Kidney glomerular epithelial cell (primary cell): ENCODE measurements at regions not wholly inside any gene's neighbourhood (a gene's known extent, or its start where the extent isn't known, plus 50 kb on each side); places are given as distances from the start of the nearest gene placed in this dataset.

Source experiments
- DNase-seq: peaks from one replicate; lab custom pipeline; 2025; lab: John Stamatoyannopoulos, UW

DNA sequence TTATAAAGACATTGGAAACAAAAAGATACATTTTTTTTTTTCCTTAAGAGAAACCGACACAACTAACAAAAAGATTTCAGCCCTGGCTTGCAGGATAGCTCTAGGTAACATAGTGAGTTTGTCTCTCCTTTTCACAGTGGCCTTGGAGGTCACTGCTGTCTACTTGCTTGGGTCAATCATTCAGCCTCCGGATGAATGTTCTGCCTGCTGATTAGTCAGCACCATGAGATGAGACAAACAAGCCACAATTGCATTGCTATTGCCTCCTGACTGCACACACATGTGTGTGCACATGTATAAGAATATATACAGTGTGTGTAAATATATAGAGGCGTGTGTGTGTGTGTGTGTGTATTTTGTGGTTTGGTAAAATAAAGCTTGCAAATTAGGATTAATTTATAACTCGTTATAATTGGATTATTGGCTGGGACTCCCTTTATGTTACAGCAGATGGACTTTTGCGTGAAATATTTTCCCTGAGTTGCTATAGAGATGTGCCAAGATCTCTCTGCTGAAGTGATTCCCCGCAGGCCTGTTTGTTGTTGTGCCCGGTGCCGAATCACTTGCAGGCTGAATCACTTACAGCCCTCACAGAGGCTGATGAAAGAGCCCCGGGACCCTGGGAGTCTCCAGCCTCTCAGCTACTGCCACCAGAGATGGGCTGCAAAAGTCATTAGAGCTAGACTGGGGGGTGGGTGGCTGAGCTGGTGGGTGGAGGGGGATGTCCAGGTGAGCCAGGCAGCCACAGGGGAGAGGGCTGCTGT lies 161.2 kb downstream of the FGF18 start:
- no peak for DNase-seq

GRCh38 chr5:171581781-171582180 lies 162.3 kb downstream of the FGF18 start:
- no peak for DNase-seq

- no peak for DNase-seq
Observed at GRCh38 chr5:171582849-171583248, 163.4 kb downstream of the FGF18 start.

- DNase-seq = no peak
Observed at GRCh38 chr5:171585981-171586380, 166.5 kb downstream of the FGF18 start.

DNA sequence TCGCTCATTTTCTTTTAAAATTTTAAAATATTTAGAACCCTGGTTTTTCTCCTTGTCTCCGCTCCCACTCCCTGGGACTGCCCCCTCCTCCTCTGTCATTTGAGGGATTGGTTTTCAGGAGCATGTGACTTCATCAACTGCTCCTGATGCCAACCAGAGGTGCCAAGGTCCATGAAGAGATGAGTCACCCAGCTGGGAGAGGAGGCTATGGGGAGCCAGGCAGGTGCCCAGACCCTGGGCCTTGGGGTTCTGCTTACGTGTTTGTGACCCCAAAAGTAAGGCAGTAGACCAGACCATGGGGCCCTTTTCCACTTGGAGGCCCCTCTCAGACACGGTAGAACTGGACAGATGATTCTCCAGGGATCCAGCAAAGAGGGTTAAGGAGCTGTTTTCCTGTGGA lies 167.0 kb downstream of the FGF18 start:
- no peak for DNase-seq

GRCh38 chr5:171588046-171588445 lies 168.6 kb downstream of the FGF18 start:
- no peak for DNase-seq

GRCh38 chr5:171588790-171589189 lies 169.3 kb downstream of the FGF18 start:
- DNase-seq = no peak

DNA sequence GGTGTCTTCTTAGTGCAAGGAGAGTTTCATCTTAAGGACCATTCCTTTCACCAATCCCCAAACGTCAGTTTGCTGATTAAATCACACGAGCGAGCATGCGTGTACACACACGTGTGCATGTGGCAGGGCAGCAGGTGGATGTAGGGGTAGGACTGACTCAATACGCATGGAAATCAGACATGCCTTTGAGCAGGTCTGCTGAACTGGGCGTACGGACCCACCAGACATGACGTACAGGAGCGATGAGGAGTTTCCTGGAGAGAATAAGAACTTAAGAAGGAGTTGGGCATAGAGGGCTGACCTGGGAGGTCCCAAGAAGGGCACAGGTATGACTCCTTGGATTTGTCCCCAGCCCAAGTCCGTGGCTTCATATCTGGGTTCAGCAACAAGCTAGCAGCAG lies 170.0 kb downstream of the FGF18 start:
- DNase-seq = no peak

- no peak for DNase-seq
Observed at GRCh38 chr5:171592076-171592475, 172.6 kb downstream of the FGF18 start.

- no peak for DNase-seq
Observed at GRCh38 chr5:171592736-171593135, 173.3 kb downstream of the FGF18 start.

GRCh38 chr5:171593401-171593800 lies 174.0 kb downstream of the FGF18 start:
- DNase-seq = no peak

- DNase-seq = no peak
Observed at GRCh38 chr5:171593976-171594375, 174.5 kb downstream of the FGF18 start.

DNA sequence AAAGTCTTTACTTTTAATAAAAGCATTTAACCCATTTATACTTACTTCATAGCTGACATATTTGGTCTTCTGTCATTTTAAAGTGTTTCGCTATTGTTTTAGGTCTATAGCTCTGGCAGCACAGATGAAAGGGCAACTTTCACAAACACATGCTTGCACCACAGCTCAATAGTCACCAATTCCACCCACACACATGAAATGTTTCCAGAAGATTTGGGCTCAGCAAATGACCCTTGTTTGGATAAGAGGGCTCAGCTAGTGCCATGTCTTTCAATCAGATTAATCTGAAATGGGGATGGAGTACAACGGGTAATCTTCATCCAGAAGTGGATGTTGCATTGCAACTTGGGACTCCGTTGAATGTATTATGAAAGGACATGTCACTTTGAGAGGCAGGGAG lies 176.0 kb downstream of the FGF18 start:
- no peak for DNase-seq

GRCh38 chr5:171595801-171596231 lies 176.4 kb downstream of the FGF18 start:
- no peak for DNase-seq

DNA sequence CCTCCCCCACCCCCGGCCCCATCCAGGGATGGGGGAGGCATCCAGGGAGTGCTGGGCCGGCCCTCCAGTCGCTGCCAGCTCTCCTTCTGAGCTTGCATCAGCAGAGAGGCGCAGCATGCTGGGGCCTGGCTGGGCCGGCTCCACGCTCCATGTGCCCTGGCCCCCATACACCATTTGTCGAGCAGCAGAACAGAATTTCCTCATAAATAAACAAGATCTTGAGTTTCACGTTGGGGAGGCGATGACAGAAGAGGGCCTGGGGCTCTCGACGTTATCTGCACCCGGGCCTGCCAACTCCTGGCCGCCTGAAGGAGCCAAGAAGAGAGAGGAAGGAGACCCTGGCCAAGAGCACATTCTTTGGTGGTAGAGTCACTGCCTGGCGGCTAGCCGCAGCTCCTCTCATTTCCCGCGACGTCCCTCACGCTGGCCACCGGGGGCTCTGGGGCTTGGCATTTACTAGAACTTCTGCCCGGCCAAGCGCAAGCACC lies 177.0 kb downstream of the FGF18 start:
- DNase-seq = no peak

GRCh38 chr5:171597946-171598640 lies 178.6 kb downstream of the FGF18 start:
- no peak for DNase-seq

- DNase-seq = no peak
Observed at GRCh38 chr5:171598641-171599152, 179.2 kb downstream of the FGF18 start.

DNA sequence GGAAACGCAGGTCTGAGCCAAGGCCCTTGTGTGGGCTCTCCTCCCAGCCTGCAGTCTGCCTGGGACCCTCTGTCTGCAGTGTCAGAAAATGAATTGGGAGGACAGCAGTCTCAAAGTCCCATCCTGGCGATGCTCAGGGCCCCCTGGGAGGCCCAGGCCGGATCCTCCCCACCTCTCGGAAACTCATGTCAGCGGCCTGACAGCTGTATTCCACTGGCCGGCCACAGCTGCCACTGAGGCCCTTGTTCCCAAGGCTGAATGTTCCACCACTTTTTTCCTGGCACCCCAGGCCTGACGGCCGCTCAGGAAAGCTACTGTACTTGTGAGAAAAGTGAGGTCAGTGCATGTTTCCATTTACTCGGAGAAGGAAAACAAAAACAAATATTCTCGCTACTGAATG lies 180.0 kb downstream of the FGF18 start:
- no peak for DNase-seq

DNA sequence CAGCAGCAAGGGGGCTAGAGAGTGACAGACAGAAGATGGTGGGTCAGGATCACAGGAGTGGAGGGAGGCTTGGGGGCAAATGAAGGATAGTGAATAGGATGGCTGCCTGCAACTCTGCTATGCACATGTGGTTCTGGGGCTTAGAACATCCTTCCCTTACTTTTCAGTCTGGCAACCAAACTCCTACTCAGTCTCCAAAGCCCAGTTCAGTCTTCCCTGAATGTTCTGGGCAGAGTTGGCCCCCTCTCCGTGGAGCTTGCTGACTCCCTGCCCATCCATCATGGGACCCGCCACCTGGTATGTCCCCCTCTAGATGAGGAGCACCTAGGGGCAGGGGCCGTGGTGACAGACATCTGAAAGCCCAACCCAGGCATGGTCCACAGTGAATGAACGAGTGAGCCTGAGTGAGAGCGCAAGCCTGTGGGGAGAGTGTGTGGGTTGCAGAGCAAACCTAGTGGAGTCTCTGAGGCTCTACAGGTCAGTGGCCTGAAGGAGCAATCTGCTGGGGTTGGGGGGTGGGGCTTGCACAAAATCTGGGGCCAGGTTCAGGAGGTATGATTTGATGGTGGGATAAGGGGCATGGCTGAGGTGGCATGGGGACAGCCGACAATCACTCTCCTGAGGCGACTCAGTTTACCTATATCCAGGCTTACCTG lies 180.6 kb downstream of the FGF18 start:
- DNase-seq = no peak

GRCh38 chr5:171600741-171601265 lies 181.4 kb downstream of the FGF18 start:
- DNase-seq = no peak

GRCh38 chr5:171601266-171601881 lies 181.9 kb downstream of the FGF18 start:
- DNase-seq = no peak

GRCh38 chr5:171603591-171603990 lies 182.0 kb upstream of the SMIM23 start:
- no peak for DNase-seq
